Uterus (tissue), 3 donors: ENCODE measurements at regions not wholly inside any gene's neighbourhood (a gene's known extent, or its start where the extent isn't known, plus 50 kb on each side); places are given as distances from the start of the nearest gene placed in this dataset.

Experiments
- DNase-seq, 2 donors: peaks; one replicate each; pipeline ENCODE4 v3.0.0-alpha.2; 2019 to 2020
- H3K27ac ChIP-seq, 2 donors: fragments of 200-600 bp; sonication (generic); 1 replicate in 1 of 2; 2 replicates in 1 of 2; pipeline ENCODE4 v1.5.1; 2016 to 2018
- H3K27me3 ChIP-seq, 2 donors: fragments of 200-600 bp; sonication (generic); one replicate each; pipeline ENCODE4 v1.5.1; 2018 to 2019; ENCODE audit warnings: control low read depth in 1 of 2
- H3K36me3 ChIP-seq, 2 donors: fragments of 200-600 bp; sonication (generic); one replicate each; pipeline ENCODE4 v1.5.1; 2019; ENCODE audit warnings: control low read depth in 1 of 2
- H3K4me1 ChIP-seq, 2 donors: fragments of 200-600 bp; sonication (generic); one replicate each; pipeline ENCODE4 v1.5.1; 2018 to 2019; ENCODE audit warnings: control low read depth in 1 of 2
- H3K4me3 ChIP-seq, 2 donors: fragments of 200-600 bp; sonication (generic); 1 replicate in 1 of 2; 2 replicates in 1 of 2; pipeline ENCODE4 v1.5.1; 2018 to 2019; ENCODE audit warnings: mild to moderate bottlenecking in 1 of 2
- H3K9me3 ChIP-seq, 2 donors: fragments of 200-600 bp; sonication (generic); one replicate each; pipeline ENCODE4 v1.5.1; 2019; ENCODE audit warnings: control low read depth in 1 of 2
- CTCF ChIP-seq, 4 experiments: fragments of 200-600 bp in 2 of 4; fragments of 450-650 bp in 2 of 4; sonication (generic) in 2 of 4; IDR thresholded peaks; one replicate each; pipeline ENCODE4 v1.5.1; 2016 to 2019; ENCODE audit warnings: antibody characterized with exemption in 4 of 4, mild to moderate bottlenecking in 2 of 4, moderate library complexity in 1 of 4
- POLR2A ChIP-seq, 2 donors: fragments of 450-650 bp; IDR thresholded peaks; one replicate each; pipeline ENCODE4 v1.6.1; 2016; ENCODE audit warnings: antibody characterized with exemption in 2 of 2, mild to moderate bottlenecking in 1 of 2, moderate library complexity in 1 of 2
- intact Hi-C: fragments of 100-400 bp; cut with DNase I; formaldehyde crosslinking; loops from one replicate; pipeline ENCODE4 v1.15.1; 2023; ENCODE audit warnings: low total_unique reads
- donor health status: DM: yes; HTN: yes; CAD: no.

GRCh38 chr2:6103372-6103771 lies 411.2 kb downstream of the SOX11 start:
- TF ChIP-seq POLR2A (IDR thresholded peaks at IDR 0.05) (no peak), CTCF (IDR thresholded peaks at IDR 0.05) (no peak)
- no peak overlapping the region for H3K4me3 ChIP-seq
- no peaks in the 10 kb centered on the region for H3K9me3 ChIP-seq
- H3K27me3 ChIP-seq: no peaks in the 10 kb centered on the region
- intact Hi-C loops: no loop called here
- no peak for DNase-seq
- H3K27ac ChIP-seq: no peak overlapping the region
- H3K36me3 ChIP-seq: no peaks in the 10 kb centered on the region
- H3K4me1 ChIP-seq: no peaks in the 10 kb centered on the region

GRCh38 chr2:6103949-6104348 lies 411.8 kb downstream of the SOX11 start:
- H3K36me3 ChIP-seq: no peaks in the 10 kb centered on the region
- intact Hi-C loops: no loop called here
- no peak for DNase-seq
- no peaks in the 10 kb centered on the region for H3K9me3 ChIP-seq
- H3K4me3 ChIP-seq: no peak overlapping the region
- no peak for TF ChIP-seq CTCF (IDR thresholded peaks at IDR 0.05)
- no peak for TF ChIP-seq POLR2A (IDR thresholded peaks at IDR 0.05)
- H3K27ac ChIP-seq: no peak overlapping the region
- H3K4me1 ChIP-seq: no peaks in the 10 kb centered on the region
- H3K27me3 ChIP-seq: no peaks in the 10 kb centered on the region

- Histone ChIP-seq H3K4me1 (no peaks in the 10 kb centered on the region), H3K4me3 (no peak overlapping the region), H3K27ac (no peak overlapping the region), H3K9me3 (no peaks in the 10 kb centered on the region), H3K27me3 (no peaks in the 10 kb centered on the region), H3K36me3 (no peaks in the 10 kb centered on the region)
- TF ChIP-seq CTCF (IDR thresholded peaks at IDR 0.05): no peak
- no peak for TF ChIP-seq POLR2A (IDR thresholded peaks at IDR 0.05)
- DNase-seq: no peak
- intact Hi-C loops: no loop called here
Observed at GRCh38 chr2:6107290-6107689, 415.1 kb downstream of the SOX11 start.

- TF ChIP-seq POLR2A (IDR thresholded peaks at IDR 0.05): no peak
- TF ChIP-seq CTCF (IDR thresholded peaks at IDR 0.05): no peak
- Histone ChIP-seq H3K27me3 (no peaks in the 10 kb centered on the region), H3K4me3 (no peak overlapping the region), H3K9me3 (no peaks in the 10 kb centered on the region), H3K36me3 (no peaks in the 10 kb centered on the region), H3K27ac (no peak overlapping the region), H3K4me1 (no peaks in the 10 kb centered on the region)
- intact Hi-C loops: no loop called here
- DNase-seq: no peak
Observed at GRCh38 chr2:6109831-6110230, 417.6 kb downstream of the SOX11 start.

DNA sequence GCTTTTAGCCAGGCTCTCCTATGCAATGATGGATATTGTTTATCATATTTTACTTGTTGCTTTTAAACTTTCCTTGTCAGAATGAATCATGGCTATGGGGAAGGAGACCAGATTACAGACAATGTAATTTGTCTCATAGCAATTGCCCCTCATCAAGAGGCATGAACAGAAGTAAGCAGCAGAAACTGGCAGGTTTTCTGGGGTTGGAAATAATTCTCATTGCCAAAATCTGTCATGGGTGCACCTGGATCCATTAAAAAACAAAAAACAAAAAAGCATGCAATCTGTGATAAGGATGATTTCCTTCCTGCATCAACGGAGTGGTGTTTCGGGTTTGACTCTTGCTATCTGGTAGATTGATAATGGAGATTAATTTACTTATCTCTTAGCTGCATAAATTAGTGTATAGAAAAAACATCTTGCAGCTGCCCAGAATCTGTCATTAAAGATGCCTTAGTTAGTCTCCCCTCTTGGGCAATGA lies 419.6 kb downstream of the SOX11 start:
- no peaks in the 10 kb centered on the region for H3K36me3 ChIP-seq
- H3K27ac ChIP-seq: no peak overlapping the region
- no peaks in the 10 kb centered on the region for H3K27me3 ChIP-seq
- no peaks in the 10 kb centered on the region for H3K9me3 ChIP-seq
- H3K4me3 ChIP-seq: no peak overlapping the region
- no peak for DNase-seq
- intact Hi-C loops: no loop called here
- no peaks in the 10 kb centered on the region for H3K4me1 ChIP-seq
- TF ChIP-seq POLR2A (IDR thresholded peaks at IDR 0.05): no peak
- TF ChIP-seq CTCF (IDR thresholded peaks at IDR 0.05): no peak
